Frontal cortex (tissue), 3 donors: ENCODE measurements at regions not wholly inside any gene's neighbourhood (a gene's known extent, or its start where the extent isn't known, plus 50 kb on each side); places are given as distances from the start of the nearest gene placed in this dataset.

ENCODE experiments used
- DNase-seq, 2 donors: peaks; one replicate each; pipeline ENCODE4 v3.0.0; 2012; ENCODE audit warnings: low spot score in 2 of 2
- FAIRE-seq: peaks from 2 replicates; lab custom pipeline; 2012; peaks lifted over from hg19 to GRCh38; lab: Jason Lieb, UNC
- donor health status: control.
- donor health status: control.
- donor health status: control.

DNA sequence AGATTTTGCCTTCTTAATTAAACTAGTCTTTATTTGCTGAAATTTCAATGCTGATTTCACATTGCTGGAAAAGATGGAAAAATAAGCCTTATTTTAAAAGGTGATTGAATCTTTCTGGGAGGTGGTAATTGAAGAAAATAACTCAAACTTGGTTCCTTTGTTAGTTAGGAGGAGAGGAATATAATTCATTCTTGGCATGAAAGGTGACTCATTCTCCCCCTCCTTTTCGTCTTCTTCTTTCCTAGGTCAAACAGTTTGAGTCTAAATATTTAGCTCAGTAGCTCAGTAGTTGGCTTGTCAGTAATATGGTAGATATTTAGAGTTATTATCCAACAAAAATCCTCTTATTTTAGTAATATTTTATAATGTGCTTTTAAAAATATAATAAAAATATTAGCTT is 353.9 kb upstream of the MEF2C start:
- no peak for FAIRE-seq
- no peak for DNase-seq

DNA sequence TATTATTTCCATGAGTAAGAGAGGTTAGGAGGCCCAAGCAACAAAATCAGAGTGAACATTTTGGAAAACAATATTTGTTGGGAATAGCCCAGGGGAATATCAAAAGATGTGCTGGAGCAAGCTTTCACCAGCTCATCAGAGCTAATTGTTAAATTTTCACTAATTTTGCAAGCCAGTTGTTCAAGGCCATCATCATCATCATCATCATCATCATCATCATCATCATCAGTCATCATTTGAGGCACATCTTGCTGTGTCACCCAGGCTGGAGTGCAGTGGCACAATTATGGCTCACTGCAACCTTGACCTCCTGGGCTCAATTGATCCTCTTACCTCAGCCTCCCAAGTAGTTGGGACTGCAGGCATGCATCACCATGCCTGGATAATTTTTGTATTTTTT is 350.5 kb upstream of the MEF2C start:
- no peak for FAIRE-seq
- no peak for DNase-seq

DNA sequence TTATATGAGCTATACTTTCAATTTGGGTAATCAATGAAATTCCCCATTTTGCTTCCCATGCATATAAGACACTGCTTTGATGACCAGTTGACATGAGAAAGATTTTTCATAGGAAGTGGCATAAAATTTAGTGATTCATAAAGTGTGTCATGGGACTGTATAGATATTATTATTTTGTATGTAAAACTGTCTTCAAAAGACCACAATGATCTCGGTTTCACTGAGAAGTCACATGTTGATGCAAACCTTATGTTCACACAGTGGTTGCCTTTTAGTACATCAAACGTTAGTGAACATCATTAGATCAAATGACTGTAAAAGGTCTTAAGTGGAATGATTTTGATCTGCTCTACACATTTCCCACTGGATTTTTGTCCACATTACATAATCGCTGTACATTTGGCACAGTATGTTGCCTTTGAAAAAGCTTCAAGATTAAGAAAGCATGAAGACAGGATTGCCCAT is 349.2 kb upstream of the MEF2C start:
- no peak for DNase-seq
- FAIRE-seq: no peak

DNA sequence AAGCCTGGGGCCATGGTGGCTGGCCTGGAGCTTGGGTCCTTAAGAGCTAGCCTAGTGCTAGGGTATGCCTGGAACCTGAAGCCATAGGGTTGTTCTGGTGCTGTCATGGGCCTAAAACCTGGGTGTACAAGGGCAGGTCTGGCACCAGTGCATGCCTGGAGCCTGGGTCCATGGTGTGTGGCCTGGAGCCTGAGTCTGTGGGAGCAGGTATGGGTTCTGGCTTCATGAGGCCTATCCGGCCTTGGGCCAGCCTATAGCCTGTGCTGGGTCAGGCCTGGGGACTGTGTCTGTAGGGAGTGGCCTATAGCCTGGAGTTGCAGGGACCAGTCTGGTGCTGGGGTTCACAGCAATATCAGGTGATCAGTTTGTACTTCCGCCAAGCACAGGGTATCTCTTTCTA is 347.2 kb upstream of the MEF2C start:
- DNase-seq (no peak), FAIRE-seq (no peak)

GRCh38 chr5:89229331-89230070 is 346.5 kb upstream of the MEF2C start:
- FAIRE-seq (no peak), DNase-seq (no peak)

DNA sequence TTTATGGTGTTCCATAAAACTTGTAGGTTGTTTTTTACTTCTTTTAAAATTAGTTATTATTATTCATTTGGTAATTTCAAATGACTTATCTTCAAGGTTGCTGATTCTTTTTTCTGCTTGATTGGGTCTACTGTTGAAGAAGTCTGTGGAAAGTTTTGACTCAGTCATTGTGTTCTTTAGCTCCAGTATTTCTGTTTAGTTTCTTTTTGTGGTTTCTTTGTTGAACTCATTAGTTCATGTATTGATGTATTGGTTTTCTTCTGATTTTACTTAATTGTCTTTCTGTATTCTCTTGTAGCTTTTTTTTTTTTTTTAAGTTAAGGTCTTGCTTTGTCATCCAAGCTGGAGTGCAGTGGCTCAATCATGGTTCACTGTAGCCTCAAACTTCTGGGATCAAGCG is 345.4 kb upstream of the MEF2C start:
- no peak for FAIRE-seq
- DNase-seq: no peak

GRCh38 chr5:89218364-89218763 is 335.4 kb upstream of the MEF2C start:
- no peak for FAIRE-seq
- no peak for DNase-seq

DNA sequence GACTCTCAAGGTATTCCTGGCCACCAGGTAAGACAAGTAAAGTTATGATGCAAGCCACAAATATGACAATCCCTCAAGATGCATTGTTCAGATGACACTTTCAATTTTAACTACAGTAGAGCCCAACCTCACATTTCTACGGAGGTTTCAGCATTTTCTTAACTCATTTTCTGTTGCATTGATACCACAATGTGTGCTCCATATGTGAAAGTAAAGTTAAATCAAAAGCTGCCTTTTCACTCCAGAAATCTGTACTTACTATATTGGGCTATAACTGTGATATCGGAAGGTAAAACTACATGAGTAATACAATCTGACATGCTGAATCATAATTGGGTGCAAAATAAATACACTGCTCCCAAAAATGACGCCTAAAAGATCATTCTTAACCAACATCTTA is 333.6 kb upstream of the MEF2C start:
- DNase-seq: no peak
- FAIRE-seq: no peak

DNA sequence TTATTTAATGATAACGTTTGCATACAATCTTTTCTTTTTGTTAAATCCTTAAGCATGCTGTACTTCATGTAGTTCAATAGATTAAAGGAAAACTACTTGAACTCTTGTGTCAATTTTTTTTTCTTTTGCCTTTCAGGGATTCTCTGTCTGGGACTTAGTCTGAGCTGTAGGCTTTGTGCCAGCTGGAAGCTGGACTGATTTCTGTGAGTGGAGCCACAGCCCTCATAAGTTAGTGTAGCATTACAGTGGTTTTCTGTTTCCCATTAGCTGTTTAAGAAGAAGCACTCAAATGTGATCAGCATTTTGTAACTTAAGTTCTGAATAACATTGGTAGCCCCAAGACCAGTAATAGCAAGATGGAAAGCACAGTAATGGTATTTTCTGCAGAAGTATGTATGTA is 330.6 kb upstream of the MEF2C start:
- FAIRE-seq (no peak), DNase-seq (no peak)

- no peak for DNase-seq
- FAIRE-seq: no peak
These were observed 328.9 kb upstream of the MEF2C start for GRCh38 chr5:89211836-89212235.

DNA sequence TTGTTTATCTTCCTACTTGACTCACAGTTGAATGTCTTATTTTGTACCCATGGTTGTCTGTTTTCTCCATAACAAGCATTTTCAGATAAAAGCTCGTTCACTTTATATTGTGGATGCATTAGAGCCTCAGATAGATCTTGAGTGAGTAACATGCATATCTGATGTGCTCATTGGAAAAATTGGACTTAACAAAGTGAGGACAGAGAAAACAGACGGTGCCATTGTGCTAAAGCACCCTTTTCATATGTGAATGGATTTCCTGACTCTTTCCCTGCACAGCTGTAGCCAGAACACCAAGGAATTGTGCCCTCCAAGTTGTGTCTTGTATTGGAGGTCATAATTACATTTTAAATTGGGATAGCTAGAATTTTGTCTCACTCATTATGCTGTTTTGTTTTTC is 325.8 kb upstream of the MEF2C start:
- DNase-seq (no peak), FAIRE-seq (no peak)

DNA sequence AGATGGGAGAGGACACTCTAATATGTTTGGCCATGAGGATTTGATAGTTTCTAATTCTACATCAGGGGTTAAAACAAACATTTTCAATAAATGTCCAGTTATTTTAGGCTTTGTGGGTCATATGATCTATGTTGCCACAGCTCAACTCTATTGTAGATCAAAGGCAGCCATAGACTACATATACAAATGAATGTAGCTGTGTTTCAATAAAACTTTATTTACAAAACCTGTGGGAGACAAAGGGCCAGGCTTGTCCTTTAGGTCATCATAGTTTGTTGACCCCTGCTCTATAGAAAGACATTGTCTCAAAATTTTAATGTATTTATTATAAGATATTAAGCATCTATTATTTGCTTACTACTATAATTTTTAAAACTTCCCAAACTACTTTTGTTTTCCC is 325.4 kb upstream of the MEF2C start:
- FAIRE-seq: no peak

GRCh38 chr5:89204756-89205155 is 321.8 kb upstream of the MEF2C start:
- DNase-seq: no peak
- FAIRE-seq: no peak

More for the DNA sequence above, 325.4 kb upstream of the MEF2C start:
- DNase-seq: no peak

DNA sequence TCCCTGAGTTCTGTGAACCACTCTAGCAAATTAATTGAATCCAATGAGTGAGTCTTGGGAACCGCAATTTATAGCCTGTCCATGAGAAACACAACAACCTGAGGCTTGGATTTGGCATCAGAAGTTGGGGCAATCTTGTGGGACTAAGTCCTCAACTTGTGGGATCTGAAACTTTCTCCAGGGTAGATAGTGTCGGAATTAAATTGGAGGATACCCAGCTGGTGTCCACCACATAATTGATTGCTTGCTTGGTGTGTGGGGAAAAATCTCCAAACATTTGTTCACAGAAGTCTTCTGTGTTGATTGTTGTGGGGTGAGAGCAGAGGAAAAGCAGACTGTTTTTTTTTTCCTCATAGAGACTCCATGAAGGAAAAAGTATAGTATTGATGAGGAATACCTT is 320.6 kb upstream of the MEF2C start:
- DNase-seq: no peak
- no peak for FAIRE-seq

- FAIRE-seq: no peak
- DNase-seq: no peak
These were observed 317.9 kb upstream of the MEF2C start for GRCh38 chr5:89200899-89201298.

DNA sequence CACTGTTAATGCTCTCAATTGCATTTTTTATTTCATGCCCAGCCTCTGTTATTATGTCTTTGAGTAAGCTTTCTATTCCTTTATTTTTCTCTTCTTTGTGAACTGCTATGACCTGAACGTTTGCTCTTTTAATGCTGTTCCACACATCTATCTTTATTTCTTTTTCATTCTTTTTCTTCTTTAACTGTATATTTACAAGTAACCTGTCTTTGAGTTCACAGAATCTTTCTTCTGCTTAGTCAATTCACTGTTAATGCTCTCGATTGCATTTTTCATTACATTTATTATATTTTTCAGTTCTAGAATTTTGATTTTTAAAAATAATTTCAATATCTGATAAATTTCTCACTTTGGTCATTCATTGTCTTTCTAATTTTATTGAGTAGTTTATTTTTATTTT is 316.3 kb upstream of the MEF2C start:
- peak; percentile 19 for FAIRE-seq
- DNase-seq: no peak

DNA sequence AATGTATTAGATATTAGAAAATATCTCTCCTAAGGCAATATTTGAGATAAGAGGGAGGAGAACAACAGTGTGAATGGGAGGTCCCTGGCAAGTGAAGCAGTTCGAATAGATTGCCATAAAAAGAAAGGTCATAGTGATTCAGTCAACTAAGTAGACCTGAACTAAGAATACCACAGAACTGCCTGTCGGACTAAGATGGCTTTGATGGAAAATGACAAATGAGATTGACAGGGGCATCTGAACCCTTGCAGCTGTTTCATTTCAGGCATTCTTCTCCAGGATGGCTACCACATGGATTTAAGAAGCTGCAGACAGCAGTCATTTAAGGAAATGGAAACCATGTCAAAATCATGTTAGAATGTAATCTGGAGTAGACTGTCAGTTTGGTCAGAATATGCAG is 308.4 kb upstream of the MEF2C start:
- DNase-seq (no peak), FAIRE-seq (no peak)

DNA sequence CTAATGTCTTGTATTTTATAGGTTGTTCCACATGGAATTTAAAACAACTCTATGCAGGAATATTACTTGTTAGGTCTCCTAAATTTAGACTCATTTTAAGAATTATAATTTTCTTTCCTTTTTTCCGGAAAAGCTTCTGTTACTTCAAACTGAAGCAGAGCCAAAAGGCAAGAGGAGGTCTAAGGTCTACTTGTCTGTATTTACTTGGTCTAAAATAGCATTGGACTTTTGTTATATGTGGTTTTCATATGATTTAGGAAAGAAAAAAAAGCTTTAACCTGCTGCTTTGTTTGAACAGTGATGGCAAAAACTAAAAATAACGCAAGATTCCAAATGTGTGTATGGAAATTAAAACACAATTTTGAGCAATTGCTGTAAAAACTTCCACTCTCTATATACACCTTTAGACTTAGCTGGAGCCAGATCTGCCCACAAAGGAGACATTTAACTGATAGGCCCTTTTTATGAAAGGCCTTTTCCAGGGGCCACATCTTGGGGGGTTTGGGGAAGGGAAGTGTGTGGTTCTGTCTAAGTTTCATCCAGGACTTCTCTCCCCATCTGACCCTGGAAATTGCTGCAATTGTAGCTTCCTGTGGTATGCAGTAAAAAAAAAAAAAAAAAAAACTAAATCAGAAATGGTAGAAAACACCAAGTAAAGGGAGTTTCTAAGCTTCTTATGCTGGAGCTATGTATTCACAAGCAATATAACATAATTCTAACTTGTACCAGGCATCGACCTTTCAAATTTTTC is 307.7 kb upstream of the MEF2C start:
- no peak for FAIRE-seq

DNA sequence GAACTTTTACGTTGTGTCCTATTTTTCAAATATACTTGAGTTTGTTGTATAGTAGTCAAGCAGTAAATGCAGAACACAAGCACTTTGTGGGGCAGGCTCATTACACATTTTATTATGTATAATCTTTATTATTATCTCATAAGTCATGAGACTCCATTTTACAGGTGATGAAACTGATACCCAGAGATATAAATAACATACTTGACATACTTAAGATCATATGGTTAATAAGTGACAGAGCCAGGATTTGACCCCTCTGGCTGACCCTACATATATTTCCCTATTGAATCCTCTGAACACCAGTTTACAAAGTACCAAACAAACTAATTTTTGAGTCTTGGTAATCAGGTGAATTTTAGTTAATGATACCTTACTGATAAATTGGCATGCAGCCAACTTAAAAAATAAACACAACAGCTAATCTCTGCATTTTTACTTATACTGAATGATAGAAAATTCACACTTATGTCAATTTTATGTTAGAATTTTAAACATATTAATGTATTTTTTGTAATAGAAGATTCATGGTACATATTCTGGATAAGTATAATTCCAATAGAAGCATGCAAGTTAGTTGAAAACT is 305.0 kb upstream of the MEF2C start:
- DNase-seq (no peak), FAIRE-seq (no peak)

More for the DNA sequence above, 307.7 kb upstream of the MEF2C start:
- DNase-seq: no peak

- FAIRE-seq (no peak), DNase-seq (no peak)
These were observed 304.3 kb upstream of the MEF2C start for GRCh38 chr5:89187268-89187667.

GRCh38 chr5:89181546-89181945 is 298.6 kb upstream of the MEF2C start:
- DNase-seq: no peak
- FAIRE-seq: no peak
